GM10266 (cell line): ENCODE measurements at regions not wholly inside any gene's neighbourhood (a gene's known extent, or its start where the extent isn't known, plus 50 kb on each side); places are given as distances from the start of the nearest gene placed in this dataset.
"Not testable (repeated sequence)": the region's sequence is repeated elsewhere in the genome, so short reads cannot be mapped to it uniquely, and the experiment has no call there.

Source experiments
- DNase-seq: peaks from one replicate; pipeline ENCODE4 v3.0.0; 2012; ENCODE audit errors: extremely low spot score
- CTCF ChIP-seq: IDR thresholded peaks from 2 replicates; pipeline ENCODE4 v1.5.1; 2012; ENCODE audit warnings: mild to moderate bottlenecking, low read depth; ENCODE audit not compliant: control insufficient read depth, insufficient read depth; ENCODE audit errors: missing control alignments

GRCh38 chr11:115982666-115983065 lies 478.5 kb upstream of the CADM1 start:
- TF ChIP-seq CTCF = no peak
- no peak for DNase-seq

GRCh38 chr11:115981814-115982471 lies 477.7 kb upstream of the CADM1 start:
- DNase-seq = no peak
- TF ChIP-seq CTCF = no peak

- DNase-seq = no peak
- TF ChIP-seq CTCF = no peak
Observed at GRCh38 chr11:115981104-115981481, 476.9 kb upstream of the CADM1 start.

GRCh38 chr11:115980337-115981103 lies 476.3 kb upstream of the CADM1 start:
- no peak for TF ChIP-seq CTCF
- no peak for DNase-seq

- no peak for DNase-seq
- TF ChIP-seq CTCF = no peak
Observed at GRCh38 chr11:115974703-115975102, 470.5 kb upstream of the CADM1 start.

GRCh38 chr11:115967203-115967602 lies 463.0 kb upstream of the CADM1 start:
- DNase-seq = not testable (repeated sequence)

GRCh38 chr11:115965767-115966504 lies 461.7 kb upstream of the CADM1 start:
- DNase-seq = no peak
- TF ChIP-seq CTCF = no peak
